SK-N-MC (cell line): ENCODE measurements at regions not wholly inside any gene's neighbourhood (a gene's known extent, or its start where the extent isn't known, plus 50 kb on each side); places are given as distances from the start of the nearest gene placed in this dataset.

ENCODE experiments used
- EZH2 ChIP-seq: fragments of 200-600 bp; sonication (generic); IDR thresholded peaks from one replicate; pipeline ENCODE4 v1.6.1; 2017; ENCODE audit warnings: antibody characterized with exemption
- FOXP2 ChIP-seq: optimal IDR thresholded peaks from 2 replicates; pipeline ENCODE3; 2011; ENCODE audit warnings: mild to moderate bottlenecking, moderate library complexity; ENCODE audit not compliant: insufficient read depth; ENCODE audit errors: extremely low read length, control extremely low read depth
- POLR2AphosphoS5 ChIP-seq: IDR thresholded peaks from 2 replicates; pipeline ENCODE4 v1.6.1; 2012; ENCODE audit warnings: mild to moderate bottlenecking, low read depth, low read length, borderline replicate concordance

DNA sequence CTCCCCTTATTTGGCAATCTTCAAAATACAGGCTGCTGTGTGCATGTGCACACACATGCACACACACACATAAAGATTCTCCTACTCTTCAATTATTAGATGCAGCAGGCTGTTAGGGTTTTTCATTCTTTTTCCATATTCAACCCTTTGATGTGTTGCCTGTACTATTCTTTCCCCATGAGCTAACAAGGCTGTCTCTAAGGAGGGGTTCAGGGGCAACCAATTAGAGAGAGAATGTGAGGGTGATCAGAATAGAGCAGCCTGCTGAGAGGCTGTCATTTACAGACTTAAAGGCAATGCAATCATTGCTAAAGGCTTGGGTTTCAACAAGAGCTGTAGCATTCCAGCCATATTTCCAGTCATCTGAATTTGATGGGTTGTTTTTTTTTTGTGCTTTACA lies 467.4 kb upstream of the ID4 start:
- no peak for TF ChIP-seq POLR2AphosphoS5
- TF ChIP-seq EZH2 = no peak
- no peak for TF ChIP-seq FOXP2
